Endothelial cell of umbilical vein (primary cell): ENCODE measurements at regions not wholly inside any gene's neighbourhood (a gene's known extent, or its start where the extent isn't known, plus 50 kb on each side); places are given as distances from the start of the nearest gene placed in this dataset.

Source experiments
- BruUV-seq: library from RNA; stranded (reverse); fragments of 400-500 nt; replicated peaks from 2 replicates; lab custom pipeline; 2021; lab: Mats Ljungman, UMichigan
- CTCF ChIA-PET: fragments of 300-600, 350-600 bp; sonication (Branson Sonifier 250); formaldehyde crosslinking; loops from one replicate; lab custom pipeline; 2021; ENCODE audit warnings: antibody characterized with exemption, inconsistent platforms; lab: Charles Lee
- POLR2A ChIA-PET: fragments of 300-600, 350-600 bp; sonication (Branson Sonifier 250); formaldehyde crosslinking; loops from one replicate; lab custom pipeline; 2021; ENCODE audit warnings: antibody characterized with exemption, inconsistent platforms; lab: Charles Lee
- DNase-seq: peaks from one replicate; pipeline ENCODE4 v3.0.0-alpha.2; 2011; ENCODE audit warnings: low read depth, low spot score
- FAIRE-seq: peaks from 2 replicates; lab custom pipeline; 2011; peaks lifted over from hg19 to GRCh38; lab: Jason Lieb, UNC
- H2AFZ ChIP-seq: 2 replicates; pipeline ENCODE4 v1.6.0; 2012; ENCODE audit warnings: low read depth, low read length, control low read depth, inconsistent platforms
- H3K27ac ChIP-seq: 2 replicates; pipeline ENCODE4 v1.5.1; 2011; ENCODE audit warnings: low read depth, mild to moderate bottlenecking, control low read depth, low read length, moderate library complexity; ENCODE audit not compliant: insufficient read depth
- H3K27me3 ChIP-seq, 2 experiments: 2 replicates each; pipeline versions ENCODE4 v1.6.0 to v1.6.1; 2011; ENCODE audit warnings: low read length in 2 of 2, mixed read lengths in 1 of 2; ENCODE audit not compliant: control insufficient read depth in 2 of 2, insufficient read depth in 2 of 2
- H3K36me3 ChIP-seq, 2 experiments: 2 replicates in 1 of 2; 3 replicates in 1 of 2; pipeline ENCODE4 v1.5.1; 2011; ENCODE audit warnings: low read length in 2 of 2, mild to moderate bottlenecking in 1 of 2, moderate library complexity in 1 of 2; ENCODE audit not compliant: control insufficient read depth in 2 of 2, insufficient read depth in 2 of 2; ENCODE audit errors: extremely low read depth in 1 of 2
- H3K4me1 ChIP-seq: 3 replicates; pipeline ENCODE4 v1.5.1; 2011; ENCODE audit warnings: mild to moderate bottlenecking, low read length; ENCODE audit not compliant: control insufficient read depth, insufficient read depth; ENCODE audit errors: extremely low read depth
- H3K4me2 ChIP-seq: 2 replicates; pipeline ENCODE4 v1.6.1; 2011; ENCODE audit warnings: low read length, control low read depth, mixed read lengths; ENCODE audit not compliant: insufficient read depth
- H3K4me3 ChIP-seq, 3 experiments: fragments of 200-600 bp in 1 of 3; sonication (generic), shearing (Covaris generic) in 1 of 3; replicated peaks in 1 of 3; 2 replicates each; pipeline ENCODE4 v1.5.1; 2011 to 2016; ENCODE audit warnings: control low read depth in 3 of 3, low read length in 3 of 3, mild to moderate bottlenecking in 2 of 3, inconsistent platforms in 1 of 3, low read depth in 1 of 3, moderate library complexity in 1 of 3; ENCODE audit not compliant: insufficient read depth in 1 of 3
- H3K79me2 ChIP-seq: 2 replicates; pipeline ENCODE4 v1.6.0; 2012; ENCODE audit warnings: low read length, inconsistent platforms; ENCODE audit not compliant: control insufficient read depth, insufficient read depth
- H3K9ac ChIP-seq: replicated peaks from 2 replicates; pipeline ENCODE3; 2011; ENCODE audit warnings: low read length, control low read depth; ENCODE audit not compliant: insufficient read depth; ENCODE audit errors: extremely low read depth
- H3K9me1 ChIP-seq: replicated peaks from 3 replicates; pipeline ENCODE4 v1.6.0; 2011; ENCODE audit warnings: mild to moderate bottlenecking, low read length; ENCODE audit not compliant: control insufficient read depth, insufficient read depth; ENCODE audit errors: extremely low read depth
- H3K9me3 ChIP-seq: replicated peaks from 2 replicates; pipeline ENCODE4 v1.5.1; 2012; ENCODE audit warnings: low read length, inconsistent platforms; ENCODE audit not compliant: control insufficient read depth, insufficient read depth
- H4K20me1 ChIP-seq: replicated peaks from 2 replicates; pipeline ENCODE3; 2011; ENCODE audit warnings: mild to moderate bottlenecking, low read length; ENCODE audit not compliant: control insufficient read depth, insufficient read depth; ENCODE audit errors: extremely low read depth
- CTCF ChIP-seq, 2 donors: IDR thresholded peaks; 1 replicate in 1 of 2; 2 replicates in 1 of 2; pipeline ENCODE4 v1.5.1; 2011; ENCODE audit warnings: low read length in 2 of 2, mild to moderate bottlenecking in 2 of 2, moderate library complexity in 2 of 2, control low read depth in 1 of 2, inconsistent platforms in 1 of 2, low read depth in 1 of 2; ENCODE audit not compliant: insufficient read depth in 1 of 2; ENCODE audit errors: extremely low read depth in 1 of 2
- EZH2 ChIP-seq: IDR thresholded peaks from 2 replicates; pipeline ENCODE4 v1.6.1; 2012; ENCODE audit warnings: borderline replicate concordance, low read depth, mild to moderate bottlenecking, moderate library complexity, low read length, inconsistent platforms; ENCODE audit not compliant: severe bottlenecking
- FOS ChIP-seq: IDR thresholded peaks from 2 replicates; pipeline ENCODE4 v1.6.1; 2011; ENCODE audit warnings: mild to moderate bottlenecking, low read length, moderate library complexity, borderline replicate concordance; ENCODE audit not compliant: insufficient read depth
- GATA2 ChIP-seq: IDR thresholded peaks from 2 replicates; pipeline ENCODE4 v1.7.0; 2011; ENCODE audit warnings: low read depth, mild to moderate bottlenecking, moderate library complexity, mixed read lengths, low read length; ENCODE audit not compliant: insufficient read length, insufficient read depth
- JUN ChIP-seq: IDR thresholded peaks from 2 replicates; pipeline ENCODE4 v1.6.1; 2011; ENCODE audit warnings: borderline replicate concordance, low read depth; ENCODE audit not compliant: insufficient read length, insufficient read depth
- MYC ChIP-seq: IDR thresholded peaks from one replicate; pipeline ENCODE4 v1.6.1; 2011; ENCODE audit warnings: mild to moderate bottlenecking, low read depth, low read length
- POLR2A ChIP-seq: IDR thresholded peaks from 2 replicates; pipeline ENCODE4 v1.6.1; 2012; ENCODE audit warnings: low read depth, mild to moderate bottlenecking, control low read depth, low read length
- POLR2AphosphoS5 ChIP-seq: IDR thresholded peaks from 2 replicates; pipeline ENCODE4 v1.6.1; 2012; ENCODE audit warnings: low read depth, mild to moderate bottlenecking, control low read depth, low read length, moderate library complexity; ENCODE audit not compliant: insufficient read depth
- dilution Hi-C: fragments of 300-500 bp; cut with MboI; formaldehyde crosslinking; loops from one replicate; pipeline ENCODE4 v1.15.0; 2019; ENCODE audit warnings: low sequenced_read_pairs; ENCODE audit not compliant: extremely low pct_ligation_motif_present
- intact Hi-C: fragments of 100-400 bp; cut with micrococcal nuclease; formaldehyde crosslinking; loops from one replicate; pipeline ENCODE4 v1.10.0; 2022
- TF ChIP-seq, protein P1 (sequence below): IDR thresholded peaks from 2 replicates; pipeline ENCODE4 v1.6.1; 2011; ENCODE audit not compliant: insufficient read depth, insufficient read length

- Histone ChIP-seq H3K9me3 (peaks cover 3% of the 10 kb centered on the region), H3K4me2 (no peak overlapping the region), H3K79me2 (no peaks in the 10 kb centered on the region), H4K20me1 (no peaks in the 10 kb centered on the region), H3K9me1 (no peaks in the 10 kb centered on the region), H2AFZ (no peak overlapping the region), H3K9ac (no peak overlapping the region), H3K36me3 (no peaks in the 10 kb centered on the region), H3K4me3 (no peak overlapping the region), H3K27ac (no peak overlapping the region), H3K27me3 (no peaks in the 10 kb centered on the region), H3K4me1 (no peaks in the 10 kb centered on the region)
- intact Hi-C loops (no loop called here), dilution Hi-C loops (no loop called here)
- no peak for FAIRE-seq
- no TSS peak for BruUV-seq
- POLR2A ChIA-PET = no interaction called here
- TF ChIP-seq FOS (no peak), POLR2AphosphoS5 (no peak), JUN (no peak), POLR2A (no peak), GATA2 (no peak), EZH2 (no peak), CTCF (IDR thresholded peaks at IDR 0.05; ENCODE audit: extremely low read depth in 1 of 2, insufficient read depth in 1 of 2, low read depth in 1 of 2, low read length in 2 of 2) (no peak), MYC (no peak)
- TF ChIP-seq, protein P1, sequence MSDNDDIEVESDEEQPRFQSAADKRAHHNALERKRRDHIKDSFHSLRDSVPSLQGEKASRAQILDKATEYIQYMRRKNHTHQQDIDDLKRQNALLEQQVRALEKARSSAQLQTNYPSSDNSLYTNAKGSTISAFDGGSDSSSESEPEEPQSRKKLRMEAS = no peak
- CTCF ChIA-PET = no interaction called here
- DNase-seq = no peak
Observed at GRCh38 chr2:2812648-2813047, 481.6 kb upstream of the MYT1L start.
